DOHH2 (cell line): ENCODE measurements at regions not wholly inside any gene's neighbourhood (a gene's known extent, or its start where the extent isn't known, plus 50 kb on each side); places are given as distances from the start of the nearest gene placed in this dataset.

Experiments used
- CTCF ChIP-seq: fragments of 200-600 bp; sonication (generic); IDR thresholded peaks from one replicate; pipeline ENCODE4 v1.5.1; 2014; ENCODE audit warnings: antibody characterized with exemption, mild to moderate bottlenecking, low read depth, low read length; ENCODE audit not compliant: poor library complexity, severe bottlenecking
- EZH2phosphoT487 ChIP-seq: fragments of 200-600 bp; sonication (generic); IDR thresholded peaks from 2 replicates; pipeline ENCODE4 v1.6.1; 2017; ENCODE audit warnings: borderline replicate concordance, mild to moderate bottlenecking, antibody characterized with exemption, low read length, moderate library complexity, mixed read lengths

GRCh38 chr6:142685852-142686506 is 259.0 kb downstream of the HIVEP2 start:
- TF ChIP-seq CTCF (no peak), EZH2phosphoT487 (no peak)
